ENCODE measurements at regions not wholly inside any gene's neighbourhood (a gene's known extent, or its start where the extent isn't known, plus 50 kb on each side); places are given as distances from the start of the nearest gene placed in this dataset.

- TF ChIP-seq ZFP37 (tag by site-specific recombination; IDR thresholded peaks at IDR 0.05): no peak
- TF ChIP-seq ZBTB6 (tag by site-specific recombination; IDR thresholded peaks at IDR 0.05): no peak
- TF ChIP-seq ZSCAN23 (tag by site-specific recombination; IDR thresholded peaks at IDR 0.05): no peak
- TF ChIP-seq PRDM1 (tag by site-specific recombination; IDR thresholded peaks at IDR 0.05): no peak
- no peak for TF ChIP-seq ZIC2 (tag by site-specific recombination; IDR thresholded peaks at IDR 0.05)
- TF ChIP-seq ZNF473 (tag by site-specific recombination; IDR thresholded peaks at IDR 0.05): no peak
- TF ChIP-seq OSR2 (tag by site-specific recombination; IDR thresholded peaks at IDR 0.05): no peak
- TF ChIP-seq, protein P1, sequence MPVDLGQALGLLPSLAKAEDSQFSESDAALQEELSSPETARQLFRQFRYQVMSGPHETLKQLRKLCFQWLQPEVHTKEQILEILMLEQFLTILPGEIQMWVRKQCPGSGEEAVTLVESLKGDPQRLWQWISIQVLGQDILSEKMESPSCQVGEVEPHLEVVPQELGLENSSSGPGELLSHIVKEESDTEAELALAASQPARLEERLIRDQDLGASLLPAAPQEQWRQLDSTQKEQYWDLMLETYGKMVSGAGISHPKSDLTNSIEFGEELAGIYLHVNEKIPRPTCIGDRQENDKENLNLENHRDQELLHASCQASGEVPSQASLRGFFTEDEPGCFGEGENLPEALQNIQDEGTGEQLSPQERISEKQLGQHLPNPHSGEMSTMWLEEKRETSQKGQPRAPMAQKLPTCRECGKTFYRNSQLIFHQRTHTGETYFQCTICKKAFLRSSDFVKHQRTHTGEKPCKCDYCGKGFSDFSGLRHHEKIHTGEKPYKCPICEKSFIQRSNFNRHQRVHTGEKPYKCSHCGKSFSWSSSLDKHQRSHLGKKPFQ (tag by site-specific recombination; IDR thresholded peaks at IDR 0.05): no peak
- TF ChIP-seq ZNF404 (tag by site-specific recombination; IDR thresholded peaks at IDR 0.05): no peak
- no peak for TF ChIP-seq ZNF561 (tag by site-specific recombination; IDR thresholded peaks at IDR 0.05; ENCODE audit: borderline replicate concordance)
Measured at GRCh38 chr2:145207884-145208283, 688.0 kb upstream of the ZEB2 start (continued).

DNA sequence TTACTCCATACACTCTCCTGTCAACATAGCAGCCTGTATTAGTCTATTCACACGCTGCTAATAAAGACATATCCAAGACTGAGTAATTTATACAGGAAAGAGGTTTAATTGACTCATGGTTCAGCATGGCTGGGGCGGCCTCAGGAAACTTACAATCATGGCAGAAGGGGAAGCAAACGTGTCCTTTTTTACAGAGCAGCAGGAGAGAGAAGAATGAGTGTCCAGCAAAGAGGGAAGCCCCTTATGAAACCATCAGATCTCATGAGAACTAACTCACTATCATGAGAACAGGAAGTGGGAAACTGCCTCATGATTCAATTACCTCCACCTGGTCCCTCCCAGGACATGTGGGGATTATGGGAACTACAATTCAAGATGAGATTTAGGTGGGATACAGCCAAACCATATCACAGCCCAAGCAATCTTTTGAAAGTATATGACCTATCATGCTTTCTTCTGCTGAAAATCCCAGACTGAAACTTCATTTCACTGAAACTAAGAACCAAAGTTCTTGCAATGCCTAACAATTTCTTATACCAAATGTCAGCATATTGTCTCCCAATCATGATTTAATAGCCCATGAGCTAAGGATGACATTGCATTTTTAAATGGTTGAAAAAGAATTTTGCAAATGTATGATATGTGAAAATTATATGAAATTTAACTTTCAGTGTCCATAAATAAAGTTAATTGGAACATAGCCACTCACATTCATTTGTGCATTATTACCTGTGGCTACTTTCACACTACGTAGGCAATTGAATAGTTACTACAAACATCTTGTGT is 686.8 kb upstream of the ZEB2 start:
- POLR2A ChIA-PET: no interaction called here
- TF ChIP-seq ZNF423 (tag by site-specific recombination; IDR thresholded peaks at IDR 0.05): no peak
- no peak for TF ChIP-seq ZNF133 (tag by site-specific recombination; IDR thresholded peaks at IDR 0.05)
- TF ChIP-seq ZNF248 (tag by site-specific recombination; IDR thresholded peaks at IDR 0.05): no peak
- TF ChIP-seq ZBTB20 (tag by site-specific recombination; IDR thresholded peaks at IDR 0.05): no peak
- TF ChIP-seq WT1 (tag by site-specific recombination; IDR thresholded peaks at IDR 0.05): no peak
- no peak for TF ChIP-seq SP2 (tag by site-specific recombination; IDR thresholded peaks at IDR 0.05)
- TF ChIP-seq ZNF791 (tag by site-specific recombination; IDR thresholded peaks at IDR 0.05): no peak
- no peak for TF ChIP-seq IKZF3 (tag by site-specific recombination; IDR thresholded peaks at IDR 0.05)
- TF ChIP-seq ZNF202 (tag by site-specific recombination; IDR thresholded peaks at IDR 0.05; ENCODE audit: borderline replicate concordance): no peak
- no peak for TF ChIP-seq ZNF488 (tag by site-specific recombination; IDR thresholded peaks at IDR 0.05)
- no peak for TF ChIP-seq ZSCAN18 (tag by site-specific recombination; IDR thresholded peaks at IDR 0.05)
- TF ChIP-seq OSR2 (tag by site-specific recombination; IDR thresholded peaks at IDR 0.05): no peak
- H3K36me3 ChIP-seq (ENCODE audit: control insufficient read depth in 2 of 2, insufficient read depth in 1 of 2, low read length in 2 of 2): no peaks in the 10 kb centered on the region

More for the DNA sequence above, 686.8 kb upstream of the ZEB2 start:
- Histone ChIP-seq H3K4me3 (ENCODE audit: low read depth, low read length) (no peak overlapping the region), H3K4me1 (ENCODE audit: control insufficient read depth, insufficient read depth, low read length) (no peaks in the 10 kb centered on the region), H3K9me3 (ENCODE audit: control insufficient read depth, insufficient read depth, low read depth, low read length) (no peaks in the 10 kb centered on the region), H3K27ac (ENCODE audit: extremely low read depth, low read depth, low read length) (no peak overlapping the region)
- CTCF ChIA-PET: no interaction called here

Measured in HEK293 (cell line).